ENCODE measurements at regions not wholly inside any gene's neighbourhood (a gene's known extent, or its start where the extent isn't known, plus 50 kb on each side); places are given as distances from the start of the nearest gene placed in this dataset.

DNA sequence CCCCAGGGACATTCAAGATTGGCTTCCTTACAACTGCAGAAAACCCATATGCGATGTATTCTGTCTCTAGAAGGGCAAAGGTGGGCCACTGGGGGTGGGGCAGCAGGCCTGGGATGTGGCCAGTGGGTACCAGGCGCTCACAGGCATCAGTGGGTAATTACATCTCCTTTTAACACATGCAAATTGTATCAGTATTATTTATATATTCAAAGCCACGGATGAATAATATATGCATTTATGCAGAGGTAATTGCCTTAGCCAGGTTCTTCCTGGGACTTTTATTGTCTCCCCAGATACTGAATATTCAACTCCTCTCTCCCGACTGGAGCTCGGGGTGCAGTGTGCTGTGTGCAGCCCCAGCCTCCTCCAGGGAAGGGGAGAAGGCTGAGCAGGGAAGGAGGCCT lies 109.4 kb upstream of the MVB12B start (continued):
- TF ChIP-seq, protein P1, sequence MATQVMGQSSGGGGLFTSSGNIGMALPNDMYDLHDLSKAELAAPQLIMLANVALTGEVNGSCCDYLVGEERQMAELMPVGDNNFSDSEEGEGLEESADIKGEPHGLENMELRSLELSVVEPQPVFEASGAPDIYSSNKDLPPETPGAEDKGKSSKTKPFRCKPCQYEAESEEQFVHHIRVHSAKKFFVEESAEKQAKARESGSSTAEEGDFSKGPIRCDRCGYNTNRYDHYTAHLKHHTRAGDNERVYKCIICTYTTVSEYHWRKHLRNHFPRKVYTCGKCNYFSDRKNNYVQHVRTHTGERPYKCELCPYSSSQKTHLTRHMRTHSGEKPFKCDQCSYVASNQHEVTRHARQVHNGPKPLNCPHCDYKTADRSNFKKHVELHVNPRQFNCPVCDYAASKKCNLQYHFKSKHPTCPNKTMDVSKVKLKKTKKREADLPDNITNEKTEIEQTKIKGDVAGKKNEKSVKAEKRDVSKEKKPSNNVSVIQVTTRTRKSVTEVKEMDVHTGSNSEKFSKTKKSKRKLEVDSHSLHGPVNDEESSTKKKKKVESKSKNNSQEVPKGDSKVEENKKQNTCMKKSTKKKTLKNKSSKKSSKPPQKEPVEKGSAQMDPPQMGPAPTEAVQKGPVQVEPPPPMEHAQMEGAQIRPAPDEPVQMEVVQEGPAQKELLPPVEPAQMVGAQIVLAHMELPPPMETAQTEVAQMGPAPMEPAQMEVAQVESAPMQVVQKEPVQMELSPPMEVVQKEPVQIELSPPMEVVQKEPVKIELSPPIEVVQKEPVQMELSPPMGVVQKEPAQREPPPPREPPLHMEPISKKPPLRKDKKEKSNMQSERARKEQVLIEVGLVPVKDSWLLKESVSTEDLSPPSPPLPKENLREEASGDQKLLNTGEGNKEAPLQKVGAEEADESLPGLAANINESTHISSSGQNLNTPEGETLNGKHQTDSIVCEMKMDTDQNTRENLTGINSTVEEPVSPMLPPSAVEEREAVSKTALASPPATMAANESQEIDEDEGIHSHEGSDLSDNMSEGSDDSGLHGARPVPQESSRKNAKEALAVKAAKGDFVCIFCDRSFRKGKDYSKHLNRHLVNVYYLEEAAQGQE (IDR thresholded peaks at IDR 0.05; ENCODE audit: unreplicated experiment) = no peak
- TF ChIP-seq, protein P2, sequence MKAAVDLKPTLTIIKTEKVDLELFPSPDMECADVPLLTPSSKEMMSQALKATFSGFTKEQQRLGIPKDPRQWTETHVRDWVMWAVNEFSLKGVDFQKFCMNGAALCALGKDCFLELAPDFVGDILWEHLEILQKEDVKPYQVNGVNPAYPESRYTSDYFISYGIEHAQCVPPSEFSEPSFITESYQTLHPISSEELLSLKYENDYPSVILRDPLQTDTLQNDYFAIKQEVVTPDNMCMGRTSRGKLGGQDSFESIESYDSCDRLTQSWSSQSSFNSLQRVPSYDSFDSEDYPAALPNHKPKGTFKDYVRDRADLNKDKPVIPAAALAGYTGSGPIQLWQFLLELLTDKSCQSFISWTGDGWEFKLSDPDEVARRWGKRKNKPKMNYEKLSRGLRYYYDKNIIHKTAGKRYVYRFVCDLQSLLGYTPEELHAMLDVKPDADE (IDR thresholded peaks at IDR 0.05) = no peak
- TF ChIP-seq JUNB (IDR thresholded peaks at IDR 0.05; ENCODE audit: unreplicated experiment) (no peak), EZH2phosphoT487 (IDR thresholded peaks at IDR 0.05; ENCODE audit: unreplicated experiment) (no peak), STAT1 (IDR thresholded peaks at IDR 0.05; ENCODE audit: unreplicated experiment) (no peak), POLR2AphosphoS5 (IDR thresholded peaks at IDR 0.05; ENCODE audit: low read depth) (no peak), NANOG (IDR thresholded peaks at IDR 0.05; ENCODE audit: borderline replicate concordance) (no peak), CREB1 (CRISPR knock-in tag; IDR thresholded peaks at IDR 0.05; ENCODE audit: low read depth) (no peak)

DNA sequence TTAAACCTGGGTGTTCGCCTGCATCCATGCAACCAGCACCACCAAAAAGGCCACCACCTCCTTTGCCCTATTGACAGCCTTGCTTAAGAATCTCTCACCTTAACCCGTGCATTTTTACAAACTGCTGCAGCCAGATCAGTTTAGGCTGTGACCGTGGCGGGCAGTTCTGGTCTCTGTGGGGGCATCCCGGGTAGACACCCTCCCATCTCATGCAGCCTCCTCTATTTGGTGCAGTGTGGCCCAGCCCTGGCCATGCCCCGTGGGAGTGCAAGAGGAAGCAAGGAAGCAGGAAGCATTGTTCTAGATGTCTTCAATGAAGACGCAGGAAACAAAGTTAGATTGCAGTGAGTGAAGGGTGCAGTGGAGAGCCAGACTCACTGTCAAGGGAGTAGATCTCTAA lies 108.8 kb upstream of the MVB12B start:
- Histone ChIP-seq H3K27me3 (ENCODE audit: insufficient read depth) (peaks cover 7% of the 10 kb centered on the region; the same call in 1 of the 2 replicates), H3K9me2 (ENCODE audit: insufficient read depth) (no peaks in the 10 kb centered on the region), H3K36me3 (ENCODE audit: insufficient read depth) (no peaks in the 10 kb centered on the region), H2AFZ (no peak overlapping the region), H3F3A (replicated peaks; ENCODE audit: low read depth) (no peaks in the 10 kb centered on the region), H3K79me2 (replicated peaks; ENCODE audit: insufficient read depth) (no peaks in the 10 kb centered on the region), H4K20me1 (replicated peaks; ENCODE audit: insufficient read depth) (no peaks in the 10 kb centered on the region), H3K27ac (ENCODE audit: low read depth) (no peak overlapping the region), H3K4me1 (ENCODE audit: insufficient read depth) (peaks cover 16% of the 10 kb centered on the region), H3K4me2 (peak overlapping the region; percentile 48; the same call in 1 of the 2 replicates), H3K4me3 (no peak overlapping the region)
- peaks cover 6% of the 10 kb centered on the region for H3K27me3 Mint-ChIP-seq (ENCODE audit: insufficient read depth, low read depth, poor library complexity)
- TF ChIP-seq CREB1 (CRISPR knock-in tag; IDR thresholded peaks at IDR 0.05; ENCODE audit: low read depth) (no peak), EZH2phosphoT487 (IDR thresholded peaks at IDR 0.05; ENCODE audit: unreplicated experiment) (no peak)
- TF ChIP-seq, protein P2 (IDR thresholded peaks at IDR 0.05) = no peak
- H3K9me3 Mint-ChIP-seq = peaks cover 13% of the 10 kb centered on the region
- no peaks in the 10 kb centered on the region; the same call in 2 of the 3 replicates for H3K36me3 Mint-ChIP-seq (ENCODE audit: low read depth)
- H3K27ac Mint-ChIP-seq = no peak overlapping the region
- DNase-seq (ENCODE audit: low spot score) (no peak), ATAC-seq (no peak)
- no peak overlapping the region for H3K4me3 Mint-ChIP-seq
- peaks cover 12% of the 10 kb centered on the region for H3K4me1 Mint-ChIP-seq

All from GM23338 (cell line).